BJ (cell line): ENCODE measurements at regions not wholly inside any gene's neighbourhood (a gene's known extent, or its start where the extent isn't known, plus 50 kb on each side); places are given as distances from the start of the nearest gene placed in this dataset.
"Not testable (repeated sequence)": the region's sequence is repeated elsewhere in the genome, so short reads cannot be mapped to it uniquely, and the experiment has no call there.

ENCODE experiments used
- CTCF ChIA-PET: fragments of 350-600 bp; formaldehyde crosslinking; extraction: SDS; loops from one replicate; lab custom pipeline; 2021; ENCODE audit warnings: antibody characterized with exemption, inconsistent platforms; lab: Yijun Ruan, JAX
- POLR2A ChIA-PET: fragments of 300-600 bp; sonication (Branson Sonifier 250); formaldehyde crosslinking; extraction: SDS; loops from one replicate; lab custom pipeline; 2021; ENCODE audit warnings: antibody characterized with exemption; lab: Charles Lee
- DNase-seq: peaks from one replicate; pipeline ENCODE4 v3.0.0-alpha.2; 2011; ENCODE audit warnings: low read depth
- H3K27me3 ChIP-seq: 2 replicates; pipeline ENCODE4 v1.6.0; 2011; ENCODE audit warnings: low read length; ENCODE audit not compliant: control insufficient read depth, insufficient read depth
- H3K36me3 ChIP-seq: 2 replicates; pipeline ENCODE4 v1.5.1; 2011; ENCODE audit warnings: low read length; ENCODE audit not compliant: control insufficient read depth, insufficient read depth
- H3K4me3 ChIP-seq: 2 replicates; pipeline ENCODE4 v1.5.1; 2011; ENCODE audit warnings: low read depth, mild to moderate bottlenecking, control low read depth, low read length
- CTCF ChIP-seq: IDR thresholded peaks from 2 replicates; pipeline ENCODE4 v1.5.1; 2011; ENCODE audit warnings: low read depth, mild to moderate bottlenecking, control low read depth, inconsistent platforms, low read length, moderate library complexity; ENCODE audit not compliant: insufficient read depth

GRCh38 chr10:7070950-7071349 lies 339.9 kb downstream of the SFMBT2 start:
- POLR2A ChIA-PET = no interaction called here
- no peaks in the 10 kb centered on the region for H3K27me3 ChIP-seq
- CTCF ChIA-PET = no interaction called here

GRCh38 chr10:7069706-7070105 lies 341.1 kb downstream of the SFMBT2 start:
- POLR2A ChIA-PET = no interaction called here
- no peak for DNase-seq
- H3K36me3 ChIP-seq = no peaks in the 10 kb centered on the region
- no peak overlapping the region for H3K4me3 ChIP-seq
- CTCF ChIA-PET = no interaction called here
- no peaks in the 10 kb centered on the region for H3K27me3 ChIP-seq
- no peak for TF ChIP-seq CTCF

More at GRCh38 chr10:7070950-7071349, 339.9 kb downstream of the SFMBT2 start:
- TF ChIP-seq CTCF = no peak
- no peak for DNase-seq
- Histone ChIP-seq H3K36me3 (no peaks in the 10 kb centered on the region), H3K4me3 (no peak overlapping the region)

DNA sequence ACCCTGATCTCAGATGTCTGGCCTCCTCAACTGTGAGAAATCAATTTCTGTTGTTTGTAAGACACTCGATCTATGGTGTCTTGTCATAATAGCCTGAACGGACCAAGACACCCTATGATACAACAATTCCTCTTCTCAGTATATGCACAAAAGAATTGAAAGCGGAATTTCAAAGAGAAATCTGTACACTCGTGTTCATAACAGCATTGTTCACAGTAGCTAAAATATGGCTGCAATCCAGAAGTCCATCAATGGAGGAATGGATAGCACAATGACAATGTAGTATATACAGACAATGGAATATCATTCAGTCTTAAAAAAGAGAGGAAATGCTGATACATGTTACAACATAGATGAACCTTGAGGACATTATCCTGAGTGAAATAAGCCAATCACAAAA lies 354.6 kb downstream of the SFMBT2 start:
- H3K27me3 ChIP-seq = no peaks in the 10 kb centered on the region
- ChIA-PET CTCF (no interaction called here), POLR2A (no interaction called here)
- no peaks in the 10 kb centered on the region for H3K36me3 ChIP-seq
- DNase-seq = no peak
- H3K4me3 ChIP-seq = no peak overlapping the region
- TF ChIP-seq CTCF = no peak

- no peaks in the 10 kb centered on the region for H3K27me3 ChIP-seq
- peak; percentile 23; the same call in 1 of the 2 replicates for TF ChIP-seq CTCF
- H3K4me3 ChIP-seq = no peak overlapping the region
- no peak for DNase-seq
- ChIA-PET POLR2A (no interaction called here), CTCF (interaction anchor here (0.6 kb wide), 1 partner anchor 76 kb away, joined by 3 read pairs; no protein-coding TSS in a partner anchor)
- no peaks in the 10 kb centered on the region for H3K36me3 ChIP-seq
Observed at GRCh38 chr10:7054915-7055314, 355.9 kb downstream of the SFMBT2 start.

- Histone ChIP-seq H3K27me3 (no peaks in the 10 kb centered on the region), H3K4me3 (no peak overlapping the region), H3K36me3 (no peaks in the 10 kb centered on the region)
- CTCF ChIA-PET = no interaction called here
- POLR2A ChIA-PET = no interaction called here
- TF ChIP-seq CTCF = no peak
- no peak for DNase-seq
Observed at GRCh38 chr10:7053195-7053594, 357.6 kb downstream of the SFMBT2 start.

GRCh38 chr10:7050024-7050423 lies 360.8 kb downstream of the SFMBT2 start:
- H3K27me3 ChIP-seq, POLR2A ChIA-PET, DNase-seq, CTCF ChIA-PET, H3K4me3 ChIP-seq, H3K36me3 ChIP-seq: not testable (repeated sequence)
